ENCODE measurements at regions not wholly inside any gene's neighbourhood (a gene's known extent, or its start where the extent isn't known, plus 50 kb on each side); places are given as distances from the start of the nearest gene placed in this dataset.
"Not testable (repeated sequence)": the region's sequence is repeated elsewhere in the genome, so short reads cannot be mapped to it uniquely, and the experiment has no call there.

DNA sequence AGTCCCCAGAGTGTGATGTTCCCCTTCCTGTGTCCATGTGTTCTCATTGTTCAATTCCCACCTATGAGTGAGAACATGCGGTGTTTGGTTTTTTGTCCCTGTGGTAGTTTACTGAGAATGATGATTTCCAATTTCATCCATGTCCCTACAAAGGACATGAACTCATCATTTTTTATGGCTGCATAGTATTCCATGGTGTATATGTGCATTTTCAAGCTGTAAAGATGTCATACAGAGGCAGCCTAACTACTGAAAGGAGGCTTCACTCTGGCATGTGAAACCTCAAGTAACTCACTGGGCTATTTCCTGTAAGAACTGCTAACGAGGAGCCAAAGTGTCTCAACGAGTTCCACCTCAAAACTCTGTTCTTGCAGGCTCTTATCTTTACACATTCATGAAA is 113.8 kb upstream of the FAT1 start:
- not testable (repeated sequence) for TF ChIP-seq CTCF (tag by site-specific recombination; IDR thresholded peaks at IDR 0.05); SETDB1 (IDR thresholded peaks at IDR 0.05; ENCODE audit: insufficient read length, low read length); TRIM28 (IDR thresholded peaks at IDR 0.05; ENCODE audit: borderline replicate concordance, low read length); ZBTB17 (tag by site-specific recombination; IDR thresholded peaks at IDR 0.05); ZNF791 (tag by site-specific recombination; IDR thresholded peaks at IDR 0.05); GLI4 (tag by site-specific recombination; IDR thresholded peaks at IDR 0.05); ZNF510 (tag by site-specific recombination; IDR thresholded peaks at IDR 0.05; ENCODE audit: insufficient replicate concordance); ZBTB48 (tag by site-specific recombination; IDR thresholded peaks at IDR 0.05); ZNF610 (tag by site-specific recombination; IDR thresholded peaks at IDR 0.05; ENCODE audit: borderline replicate concordance); ZBTB1 (tag by site-specific recombination; IDR thresholded peaks at IDR 0.05); ZNF701 (tag by site-specific recombination; IDR thresholded peaks at IDR 0.05); ATF2 (tag by site-specific recombination; IDR thresholded peaks at IDR 0.05; ENCODE audit: low read depth); ZNF121 (tag by site-specific recombination; IDR thresholded peaks at IDR 0.05)

Measured in HEK293 (cell line).